ENCODE measurements at regions not wholly inside any gene's neighbourhood (a gene's known extent, or its start where the extent isn't known, plus 50 kb on each side); places are given as distances from the start of the nearest gene placed in this dataset.

DNA sequence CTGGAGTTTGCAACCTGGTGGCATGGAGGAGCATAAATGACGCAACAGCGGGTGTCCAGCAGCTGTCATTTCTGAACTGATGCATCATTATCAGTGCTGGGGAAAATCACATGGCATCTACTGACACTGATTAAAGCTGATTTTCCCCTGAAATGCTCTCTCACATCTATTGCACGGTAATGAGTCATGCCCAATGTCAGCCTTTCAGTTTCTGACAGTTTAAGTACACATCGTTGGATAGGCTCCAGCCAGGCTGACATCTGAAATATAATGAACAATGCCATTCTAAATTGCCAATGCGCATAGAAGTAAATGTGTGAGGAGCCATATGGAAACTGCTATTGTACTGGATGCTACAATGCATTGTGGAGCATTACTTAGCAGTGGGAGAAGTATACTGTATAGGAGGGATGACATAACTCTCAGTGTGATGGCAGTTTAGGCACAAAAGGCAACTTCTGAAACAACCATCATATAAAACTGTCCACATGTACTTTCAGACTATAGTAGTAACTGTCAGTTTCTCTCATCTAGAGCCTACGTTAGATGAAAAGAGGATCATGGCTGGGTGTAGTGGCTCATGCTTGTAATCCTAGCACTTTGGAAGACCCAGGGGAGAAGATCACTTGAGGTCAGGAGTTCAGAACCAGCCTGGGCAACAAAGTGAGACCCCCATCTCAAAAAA is 389.3 kb upstream of the DMAC1 start:
- peak in 1 of 56 donors; percentile 1 for DNase-seq

- no peak for DNase-seq
Measured at GRCh38 chr9:8186560-8186959, 387.0 kb upstream of the DMAC1 start.

DNA sequence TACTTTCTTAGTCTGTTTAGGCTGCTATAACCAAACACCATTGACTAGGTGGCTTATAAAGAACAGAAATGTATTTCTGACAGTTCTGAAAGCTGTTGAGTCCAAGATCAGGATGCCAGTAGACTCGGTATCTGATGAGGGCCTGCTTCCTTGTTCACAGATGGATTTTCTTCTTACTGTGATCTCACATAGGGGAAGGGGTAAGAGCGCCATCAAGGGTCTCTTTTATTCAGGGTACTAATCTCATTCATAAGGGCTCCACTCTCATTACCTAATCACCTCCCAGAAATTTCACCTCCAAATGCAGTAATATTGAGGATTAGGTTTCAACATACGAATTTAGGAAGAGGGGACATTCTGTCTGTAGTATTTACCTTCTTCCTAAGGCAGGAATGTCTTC is 384.0 kb upstream of the DMAC1 start:
- no peak for DNase-seq

GRCh38 chr9:8179381-8180053 is 379.9 kb upstream of the DMAC1 start:
- peak in 2 of 56 donors; percentile 9 to 47 for DNase-seq

DNA sequence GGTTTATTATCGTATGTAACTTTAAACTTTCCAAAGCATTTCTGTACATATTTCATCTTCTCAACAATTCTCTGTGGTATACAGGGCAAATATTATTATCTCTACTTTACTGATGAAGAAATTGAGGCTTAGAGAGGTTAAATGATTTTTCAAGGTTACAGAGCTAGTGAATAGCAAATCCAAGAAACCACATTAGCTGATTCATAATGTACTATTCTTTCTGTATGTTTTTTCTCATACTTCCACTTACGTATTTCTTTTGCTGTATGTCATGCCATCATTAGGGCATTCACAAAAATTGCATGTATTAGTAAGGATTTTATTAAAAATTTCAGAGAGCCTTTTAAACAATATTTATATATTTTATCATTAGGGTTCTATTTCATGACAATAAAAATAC is 372.4 kb upstream of the DMAC1 start:
- DNase-seq, result no peak

DNA sequence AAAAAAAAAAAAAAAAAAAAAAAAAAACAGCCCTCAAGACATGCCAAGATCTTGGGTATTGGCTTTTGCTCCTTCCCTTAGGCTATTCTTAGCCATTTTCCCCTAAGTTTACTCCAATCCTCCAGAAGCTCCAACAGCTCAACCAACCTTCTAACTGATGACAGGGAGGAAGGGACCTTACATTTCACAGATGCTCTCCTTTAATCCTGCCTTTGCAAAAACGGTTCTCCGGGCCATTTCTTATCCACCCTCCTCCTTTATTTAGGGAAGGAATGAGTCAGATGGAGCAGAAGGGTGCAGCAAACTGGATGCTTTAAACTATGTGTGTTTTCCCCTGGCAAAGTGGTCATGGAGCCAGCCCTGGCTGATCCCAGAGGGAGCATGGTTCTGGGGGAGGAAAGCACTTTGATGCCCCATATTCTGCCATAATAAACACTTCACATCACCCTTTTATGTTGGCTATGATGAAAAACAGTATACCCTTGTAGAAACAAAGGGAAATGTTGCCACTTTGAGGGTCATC is 369.4 kb upstream of the DMAC1 start:
- DNase-seq, result no peak

- no peak for DNase-seq
Measured at GRCh38 chr9:8160787-8161186, 361.2 kb upstream of the DMAC1 start.

GRCh38 chr9:8158574-8158973 is 359.0 kb upstream of the DMAC1 start:
- no peak for DNase-seq

DNA sequence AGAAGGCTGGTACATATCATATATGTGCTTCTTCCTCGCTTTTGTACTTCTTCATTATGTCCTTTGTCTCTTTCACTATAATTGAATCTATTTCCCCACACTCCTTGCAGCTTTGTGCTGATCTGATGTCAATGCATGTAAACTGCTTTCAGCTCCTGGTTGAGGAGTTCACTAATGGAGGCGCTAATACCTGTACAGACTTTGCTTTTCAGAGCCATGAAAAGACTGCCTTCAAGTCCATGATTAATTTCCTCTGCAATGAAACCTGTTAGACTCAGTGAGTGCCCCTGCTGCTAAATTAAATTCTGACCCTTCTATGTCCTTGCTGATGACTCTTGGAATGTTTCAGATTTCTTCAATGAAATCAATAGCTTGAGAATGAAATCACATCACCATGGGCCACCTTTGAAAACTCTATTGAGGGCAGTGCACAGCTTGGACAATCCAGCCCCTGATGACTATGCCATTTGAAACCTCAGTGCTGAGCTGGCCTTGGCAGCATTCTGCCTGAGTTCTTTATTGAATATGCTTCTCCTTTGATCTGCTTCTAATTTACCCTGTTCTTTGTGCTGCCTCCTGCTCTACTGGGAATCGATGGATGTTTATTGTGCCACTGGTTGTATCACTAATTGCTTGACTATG is 358.2 kb upstream of the DMAC1 start:
- DNase-seq, result no peak

- DNase-seq, result peak in 1 of 56 donors; percentile 1
Measured at GRCh38 chr9:8156346-8156745, 356.8 kb upstream of the DMAC1 start.

- no peak for DNase-seq
Measured at GRCh38 chr9:8155706-8156105, 356.1 kb upstream of the DMAC1 start.

GRCh38 chr9:8143677-8144076 is 344.1 kb upstream of the DMAC1 start:
- no peak for DNase-seq

DNA sequence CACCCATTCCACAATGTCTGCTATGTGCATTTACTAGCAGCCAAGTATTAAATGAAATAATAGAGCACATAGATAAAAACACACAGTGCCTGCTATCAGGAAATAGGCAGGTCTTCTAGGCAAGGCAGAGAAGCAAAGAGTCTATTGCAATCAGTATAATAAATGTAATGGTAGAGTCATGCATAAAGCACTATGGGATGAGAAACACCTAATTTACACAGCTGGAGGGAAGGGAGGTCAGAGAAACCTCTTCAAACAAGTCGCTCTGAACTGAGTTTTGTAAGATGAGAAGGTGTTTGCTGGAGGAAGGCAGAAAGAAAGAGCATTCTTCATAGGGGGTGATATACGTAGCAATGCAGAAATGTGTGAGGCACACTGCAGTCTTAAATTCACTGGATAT is 341.0 kb upstream of the DMAC1 start:
- no peak for DNase-seq

DNA sequence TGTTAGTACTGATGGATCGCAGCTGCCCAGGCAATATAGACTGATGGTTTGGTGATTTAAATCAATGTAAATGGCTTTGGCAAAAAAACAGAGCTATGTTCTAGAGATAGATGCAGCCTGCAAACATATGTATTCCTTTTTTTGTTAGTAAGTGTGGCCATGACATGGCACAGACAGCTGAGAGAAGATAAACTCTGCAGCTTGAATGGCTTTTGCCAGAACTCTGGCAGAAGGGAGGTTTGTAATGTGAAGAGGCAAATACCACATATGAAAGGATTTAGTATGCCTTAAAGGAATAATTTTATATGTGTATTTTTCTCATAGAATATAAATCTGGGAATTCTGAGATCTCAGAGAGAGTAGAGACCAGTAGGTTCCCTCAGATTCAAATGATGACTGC is 340.2 kb upstream of the DMAC1 start:
- no peak for DNase-seq

DNA sequence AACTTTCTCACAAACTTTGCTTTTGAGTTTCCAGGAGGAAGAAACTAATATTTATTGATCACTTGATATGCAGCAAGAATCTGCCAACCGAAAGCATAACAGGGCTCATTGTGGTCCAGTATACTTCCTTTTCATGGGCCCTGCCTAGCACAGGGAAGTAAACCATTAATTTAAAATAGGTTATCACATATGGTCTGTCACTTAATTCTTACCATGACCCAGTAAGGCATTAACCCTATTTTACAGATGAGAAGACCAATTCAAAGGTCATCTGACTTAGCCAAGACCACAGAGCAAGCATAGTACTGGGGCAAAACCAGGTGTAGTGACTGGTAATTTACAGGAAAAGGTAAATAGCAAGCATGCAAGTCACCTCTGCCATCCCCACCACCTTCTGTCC is 336.9 kb upstream of the DMAC1 start:
- DNase-seq, result no peak

GRCh38 chr9:8134635-8135034 is 335.1 kb upstream of the DMAC1 start:
- peak in 1 of 56 donors; percentile 1 for DNase-seq

GRCh38 chr9:8133606-8134005 is 334.0 kb upstream of the DMAC1 start:
- no peak for DNase-seq

- no peak for DNase-seq
Measured at GRCh38 chr9:8115570-8115969, 316.0 kb upstream of the DMAC1 start.

- DNase-seq, result no peak
Measured at GRCh38 chr9:8114826-8115225, 315.2 kb upstream of the DMAC1 start.

GRCh38 chr9:8106362-8106761 is 306.8 kb upstream of the DMAC1 start:
- no peak for DNase-seq

GRCh38 chr9:8101607-8102006 is 302.0 kb upstream of the DMAC1 start:
- DNase-seq, result no peak

DNA sequence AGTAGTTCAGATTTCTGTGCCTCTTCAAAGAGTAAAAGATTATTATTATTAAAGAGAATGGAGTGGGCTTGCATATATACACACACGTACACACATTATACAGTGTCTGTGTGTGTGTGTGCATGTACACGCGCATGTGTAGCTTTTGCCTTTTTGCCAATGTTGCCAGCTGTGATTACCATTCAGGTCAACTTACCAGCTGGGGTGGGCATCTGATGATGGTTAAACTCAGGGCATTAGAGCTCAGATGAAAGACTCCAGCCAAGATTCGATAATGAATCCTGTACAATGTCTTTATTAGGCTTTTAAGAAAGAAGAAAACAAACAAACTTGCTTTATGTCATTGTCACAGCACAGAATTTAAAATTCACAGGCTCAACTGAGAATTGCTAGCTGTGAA is 296.5 kb upstream of the DMAC1 start:
- DNase-seq, result no peak

GRCh38 chr9:8095672-8096086 is 296.1 kb upstream of the DMAC1 start:
- DNase-seq, result no peak
